GM23338 (cell line): ENCODE measurements at regions not wholly inside any gene's neighbourhood (a gene's known extent, or its start where the extent isn't known, plus 50 kb on each side); places are given as distances from the start of the nearest gene placed in this dataset.

Source experiments
- ATAC-seq: fragments of 200-7000 bp; cut with Tn5 transposase; 3 replicates; pipeline ENCODE4 v1.9.1; 2020
- DNase-seq: peaks from one replicate; pipeline ENCODE4 v3.0.0-alpha.2; 2015; ENCODE audit warnings: low spot score
- H2AFZ ChIP-seq: fragments of 200-600 bp; sonication (generic); 2 replicates; pipeline ENCODE4 v1.8.0; 2016; ENCODE audit warnings: antibody characterized with exemption, mild to moderate bottlenecking, moderate library complexity
- H3F3A ChIP-seq: fragments of 200-600 bp; sonication (generic); replicated peaks from 2 replicates; pipeline ENCODE4 v1.8.0; 2017; ENCODE audit warnings: antibody characterized with exemption, mixed run types, low read depth
- H3K27ac ChIP-seq: fragments of 200-600 bp; sonication (generic); 2 replicates; pipeline ENCODE4 v1.6.1; 2016; ENCODE audit warnings: low read depth
- H3K27me3 ChIP-seq: fragments of 200-600 bp; sonication (generic); 2 replicates; pipeline ENCODE4 v1.8.0; 2016; ENCODE audit warnings: mild to moderate bottlenecking, mixed run types, moderate library complexity; ENCODE audit not compliant: insufficient read depth
- H3K36me3 ChIP-seq: fragments of 200-600 bp; sonication (generic); 2 replicates; pipeline ENCODE4 v1.8.0; 2016; ENCODE audit warnings: mild to moderate bottlenecking; ENCODE audit not compliant: insufficient read depth
- H3K4me1 ChIP-seq: fragments of 200-600 bp; sonication (generic); 2 replicates; pipeline ENCODE4 v1.8.0; 2016; ENCODE audit warnings: mild to moderate bottlenecking, moderate library complexity; ENCODE audit not compliant: insufficient read depth
- H3K4me2 ChIP-seq: fragments of 200-600 bp; sonication (generic); 2 replicates; pipeline ENCODE4 v1.7.1; 2017; ENCODE audit warnings: mixed run types
- H3K4me3 ChIP-seq: fragments of 200-600 bp; sonication (generic); 2 replicates; pipeline ENCODE4 v1.6.1; 2016; ENCODE audit warnings: mixed run types
- H3K79me2 ChIP-seq: fragments of 200-600 bp; sonication (generic); replicated peaks from 2 replicates; pipeline ENCODE4 v1.8.0; 2017; ENCODE audit warnings: mild to moderate bottlenecking; ENCODE audit not compliant: insufficient read depth
- H3K9me2 ChIP-seq: fragments of 200-600 bp; sonication (generic); 2 replicates; pipeline ENCODE4 v1.8.0; 2017; ENCODE audit not compliant: insufficient read depth
- H4K20me1 ChIP-seq: fragments of 200-600 bp; sonication (generic); replicated peaks from 2 replicates; pipeline ENCODE4 v1.8.0; 2017; ENCODE audit warnings: mild to moderate bottlenecking; ENCODE audit not compliant: insufficient read depth
- H3K27ac Mint-ChIP-seq: 2 replicates; pipeline ENCODE4 v1.8.0; 2020; ENCODE audit warnings: inconsistent platforms, mild to moderate bottlenecking, moderate library complexity, mixed read lengths
- H3K27me3 Mint-ChIP-seq: 3 replicates; pipeline ENCODE4 v1.8.0; 2022; ENCODE audit warnings: low read depth, mild to moderate bottlenecking, moderate library complexity, mixed read lengths, inconsistent platforms; ENCODE audit not compliant: insufficient read depth, poor library complexity
- H3K36me3 Mint-ChIP-seq: 3 replicates; pipeline ENCODE4 v1.8.0; 2021; ENCODE audit warnings: low read depth, mild to moderate bottlenecking, inconsistent platforms, moderate library complexity, mixed read lengths
- H3K4me1 Mint-ChIP-seq: 3 replicates; pipeline ENCODE4 v1.8.0; 2020; ENCODE audit warnings: mild to moderate bottlenecking, inconsistent platforms, mixed read lengths
- H3K4me3 Mint-ChIP-seq: 3 replicates; pipeline ENCODE4 v1.8.0; 2021; ENCODE audit warnings: moderate library complexity, mild to moderate bottlenecking, inconsistent platforms, mixed read lengths
- H3K9me3 Mint-ChIP-seq: 3 replicates; pipeline ENCODE4 v1.8.0; 2020; ENCODE audit warnings: moderate library complexity, mild to moderate bottlenecking, inconsistent platforms, mixed read lengths
- CREB1 ChIP-seq: fragments of 250-450 bp; sonication (Bioruptor Pico); IDR thresholded peaks from 2 replicates; pipeline ENCODE4 v1.5.0; 2020; ENCODE audit warnings: low read depth, mild to moderate bottlenecking, moderate library complexity
- CTCF ChIP-seq, 2 experiments: fragments of 200-600 bp in 1 of 2; sonication (generic) in 1 of 2; conservative IDR thresholded peaks; 2 replicates each; pipeline versions ENCODE4 v1.5.1 to v1.6.1; 2016 to 2017; ENCODE audit warnings: antibody characterized with exemption in 2 of 2, low read depth in 2 of 2, mild to moderate bottlenecking in 2 of 2, moderate library complexity in 1 of 2
- ETS1 ChIP-seq: IDR thresholded peaks from 2 replicates; pipeline ENCODE4 v1.6.1; 2016; ENCODE audit warnings: antibody characterized with exemption
- EZH2 ChIP-seq: fragments of 200-600 bp; sonication (generic); IDR thresholded peaks from one replicate; pipeline ENCODE4 v1.8.0; 2017; ENCODE audit warnings: antibody characterized with exemption, mild to moderate bottlenecking, low read depth; ENCODE audit not compliant: unreplicated experiment
- EZH2phosphoT487 ChIP-seq: fragments of 200-600 bp; sonication (generic); IDR thresholded peaks from one replicate; pipeline ENCODE4 v1.8.1; 2018; ENCODE audit warnings: antibody characterized with exemption; ENCODE audit not compliant: unreplicated experiment
- JUNB ChIP-seq: IDR thresholded peaks from one replicate; pipeline ENCODE4 v1.6.1; 2016; ENCODE audit warnings: antibody characterized with exemption; ENCODE audit not compliant: unreplicated experiment
- POLR2AphosphoS5 ChIP-seq: IDR thresholded peaks from 2 replicates; pipeline ENCODE4 v1.6.1; 2016; ENCODE audit warnings: antibody characterized with exemption, low read depth
- REST ChIP-seq: IDR thresholded peaks from one replicate; pipeline ENCODE4 v1.6.1; 2018; ENCODE audit warnings: antibody characterized with exemption; ENCODE audit not compliant: unreplicated experiment
- STAT1 ChIP-seq: IDR thresholded peaks from one replicate; pipeline ENCODE4 v1.6.1; 2016; ENCODE audit warnings: antibody characterized with exemption; ENCODE audit not compliant: unreplicated experiment
- ZNF114 ChIP-seq: fragments of 250-450 bp; sonication (Bioruptor Pico); IDR thresholded peaks from 2 replicates; pipeline ENCODE4 v1.5.0; 2020; ENCODE audit warnings: mild to moderate bottlenecking, moderate library complexity
- ZNF331 ChIP-seq: fragments of 250-450 bp; sonication (Bioruptor Pico); IDR thresholded peaks from 2 replicates; pipeline ENCODE4 v1.5.0; 2020; ENCODE audit warnings: low read depth, mild to moderate bottlenecking, moderate library complexity
- ZNF462 ChIP-seq: fragments of 250-450 bp; sonication (Bioruptor Pico); IDR thresholded peaks from 2 replicates; pipeline ENCODE4 v1.5.0; 2020; ENCODE audit warnings: mild to moderate bottlenecking, moderate library complexity

GRCh38 chr1:99456536-99456935 lies 189.4 kb upstream of the PALMD start (continued):
- TF ChIP-seq REST: no peak
- TF ChIP-seq STAT1: no peak

- H3K27me3 Mint-ChIP-seq: peaks cover 2% of the 10 kb centered on the region
- no peaks in the 10 kb centered on the region for H4K20me1 ChIP-seq
- H3K36me3 ChIP-seq: no peaks in the 10 kb centered on the region
- ATAC-seq: no peak
- H3K9me2 ChIP-seq: 0 out of 2 replicates have a peak, but pooled peaks cover 3% of the 10 kb centered on the region
- H3K79me2 ChIP-seq: no peaks in the 10 kb centered on the region
- H3K4me3 ChIP-seq: no peak overlapping the region
- H3K27ac ChIP-seq: no peak overlapping the region
- H3K27ac Mint-ChIP-seq: no peak overlapping the region
- no peaks in the 10 kb centered on the region for H3K27me3 ChIP-seq
- no peak for DNase-seq
- no peaks in the 10 kb centered on the region for H3K9me3 Mint-ChIP-seq
- no peak overlapping the region for H3K4me3 Mint-ChIP-seq
- no peaks in the 10 kb centered on the region for H3K36me3 Mint-ChIP-seq
- peak overlapping the region; percentile 66; the same call in 1 of the 2 replicates for H2AFZ ChIP-seq
- no peaks in the 10 kb centered on the region for H3F3A ChIP-seq
- no peaks in the 10 kb centered on the region for H3K4me1 ChIP-seq
- H3K4me2 ChIP-seq: no peak overlapping the region
- no peaks in the 10 kb centered on the region for H3K4me1 Mint-ChIP-seq
- TF ChIP-seq JUNB (no peak), EZH2 (no peak), CTCF (conservative IDR thresholded peaks at IDR 0.05; ENCODE audit: low read depth in 2 of 2) (no peak), POLR2AphosphoS5 (no peak), STAT1 (no peak), ZNF331 (no peak), CREB1 (CRISPR knock-in tag) (no peak), ZNF462 (CRISPR knock-in tag) (no peak), ETS1 (no peak), EZH2phosphoT487 (no peak), ZNF114 (CRISPR knock-in tag) (no peak)
Measured at GRCh38 chr1:99457381-99458165, 188.3 kb upstream of the PALMD start.
